BLaER1 (cell line): ENCODE measurements at regions not wholly inside any gene's neighbourhood (a gene's known extent, or its start where the extent isn't known, plus 50 kb on each side); places are given as distances from the start of the nearest gene placed in this dataset.

ENCODE experiments used
- H3K27ac ChIP-seq: shearing (Covaris generic); formaldehyde crosslinking; 2 replicates; pipeline ENCODE4 v1.8.1; 2022
- H3K27me3 ChIP-seq: shearing (Covaris generic); formaldehyde crosslinking; 2 replicates; pipeline ENCODE4 v1.8.1; 2022
- H3K36me3 ChIP-seq: shearing (Covaris generic); formaldehyde crosslinking; 2 replicates; pipeline ENCODE4 v1.8.1; 2022
- H3K4me1 ChIP-seq: shearing (Covaris generic); formaldehyde crosslinking; 2 replicates; pipeline ENCODE4 v1.8.1; 2022
- H3K4me2 ChIP-seq: shearing (Covaris generic); formaldehyde crosslinking; 2 replicates; pipeline ENCODE4 v1.8.1; 2022
- H3K4me3 ChIP-seq: shearing (Covaris generic); formaldehyde crosslinking; 2 replicates; pipeline ENCODE4 v1.8.1; 2022
- H3K9ac ChIP-seq: shearing (Covaris generic); formaldehyde crosslinking; 2 replicates; pipeline ENCODE4 v1.8.1; 2022
- H3K9me3 ChIP-seq: shearing (Covaris generic); formaldehyde crosslinking; 2 replicates; pipeline ENCODE4 v1.8.1; 2022
- H4K20me1 ChIP-seq: shearing (Covaris generic); formaldehyde crosslinking; 2 replicates; pipeline ENCODE4 v1.8.1; 2022
- Cebpa-rat ChIP-seq: shearing (Covaris generic); IDR thresholded peaks from 2 replicates; pipeline ENCODE4 v1.8.1; 2022

DNA sequence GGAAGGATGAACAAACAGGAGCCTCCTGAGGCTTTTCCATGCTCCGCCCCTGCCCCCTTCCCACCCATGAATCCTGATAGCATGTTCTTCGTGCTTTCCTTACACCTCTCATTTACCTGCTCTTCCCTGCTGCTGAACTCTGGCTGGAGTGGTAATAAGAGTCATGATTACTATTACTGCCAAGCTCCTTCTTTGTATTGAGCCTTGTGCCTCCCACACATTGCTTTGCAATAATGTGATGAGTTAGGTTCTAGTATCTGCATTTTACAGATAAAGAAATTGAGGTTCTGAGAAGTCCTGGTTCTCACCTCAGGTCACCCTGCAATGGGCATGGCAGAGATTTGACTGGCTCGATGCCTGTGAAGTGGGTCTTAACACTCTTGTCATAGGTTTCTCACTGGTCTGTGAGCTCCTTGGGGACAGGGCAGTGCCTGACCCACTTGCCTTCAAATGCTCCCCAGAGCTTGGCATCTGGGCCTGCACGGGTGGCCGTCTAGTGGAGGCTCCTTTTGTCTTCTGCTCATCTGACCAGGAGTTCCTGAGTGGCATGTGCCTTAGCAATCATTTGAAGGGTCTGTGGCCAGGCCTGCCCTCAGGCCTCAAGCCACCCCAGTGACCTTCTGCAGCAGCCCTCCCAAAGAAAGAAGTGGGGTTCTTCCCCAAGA, 309.2 kb upstream of the ZMIZ1 start:
- no peak overlapping the region for H3K4me3 ChIP-seq
- H3K4me2 ChIP-seq, result no peak overlapping the region
- H3K36me3 ChIP-seq, result no peaks in the 10 kb centered on the region
- peaks cover 24% of the 10 kb centered on the region for H3K4me1 ChIP-seq
- peaks cover 3% of the 10 kb centered on the region; the same call in 1 of the 2 replicates for H3K27me3 ChIP-seq
- H3K9me3 ChIP-seq, result no peaks in the 10 kb centered on the region
- H3K27ac ChIP-seq, result no peak overlapping the region
- H3K9ac ChIP-seq, result no peak overlapping the region
- H4K20me1 ChIP-seq, result no peaks in the 10 kb centered on the region
- TF ChIP-seq Cebpa-rat, result no peak

DNA sequence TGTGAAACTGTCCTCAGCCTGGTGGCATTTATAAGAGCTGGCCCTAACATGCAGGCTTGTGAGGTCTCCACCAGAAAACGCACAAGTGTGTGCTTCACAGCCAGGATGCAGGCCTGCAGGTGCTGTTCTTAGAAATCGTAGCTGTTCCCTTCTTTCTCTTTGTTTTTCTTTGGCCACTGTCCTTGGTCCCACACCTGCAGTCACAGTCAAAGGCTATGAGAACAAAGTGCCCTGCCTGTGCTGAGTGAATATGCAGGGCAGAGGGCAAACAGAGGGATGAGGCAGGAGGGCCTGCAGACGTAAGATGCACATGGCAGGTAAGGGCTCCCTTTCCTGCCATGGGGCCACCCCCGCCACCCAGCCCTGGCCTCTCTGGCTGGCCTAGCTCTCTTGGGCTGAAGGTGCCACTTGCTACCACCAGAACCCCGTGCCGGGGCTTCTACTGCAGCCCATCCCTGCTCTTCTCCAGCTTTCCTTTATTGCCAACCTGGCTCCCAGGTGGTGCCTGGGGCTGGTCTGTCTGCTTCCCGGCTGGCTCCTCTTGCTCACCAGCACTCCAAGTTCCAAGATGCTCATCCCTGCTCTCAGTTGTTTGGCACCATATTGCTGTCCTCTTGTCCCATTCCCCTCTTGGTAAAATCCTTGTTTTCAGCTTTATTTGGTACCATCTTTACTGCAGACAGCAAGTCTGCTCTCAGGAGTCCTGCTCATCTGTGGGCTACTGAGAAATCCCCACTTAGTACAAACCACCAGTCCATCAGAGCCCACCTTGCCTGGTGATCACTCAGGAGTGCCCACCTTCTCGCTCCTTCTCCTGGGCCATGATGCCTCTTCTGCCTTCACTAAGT, 308.1 kb upstream of the ZMIZ1 start:
- Histone ChIP-seq H3K9ac (no peak overlapping the region), H3K4me1 (peaks cover 24% of the 10 kb centered on the region), H4K20me1 (no peaks in the 10 kb centered on the region), H3K4me3 (no peak overlapping the region), H3K27me3 (peaks cover 3% of the 10 kb centered on the region; the same call in 1 of the 2 replicates), H3K9me3 (no peaks in the 10 kb centered on the region), H3K27ac (no peak overlapping the region), H3K4me2 (no peak overlapping the region), H3K36me3 (no peaks in the 10 kb centered on the region)
- no peak for TF ChIP-seq Cebpa-rat

DNA sequence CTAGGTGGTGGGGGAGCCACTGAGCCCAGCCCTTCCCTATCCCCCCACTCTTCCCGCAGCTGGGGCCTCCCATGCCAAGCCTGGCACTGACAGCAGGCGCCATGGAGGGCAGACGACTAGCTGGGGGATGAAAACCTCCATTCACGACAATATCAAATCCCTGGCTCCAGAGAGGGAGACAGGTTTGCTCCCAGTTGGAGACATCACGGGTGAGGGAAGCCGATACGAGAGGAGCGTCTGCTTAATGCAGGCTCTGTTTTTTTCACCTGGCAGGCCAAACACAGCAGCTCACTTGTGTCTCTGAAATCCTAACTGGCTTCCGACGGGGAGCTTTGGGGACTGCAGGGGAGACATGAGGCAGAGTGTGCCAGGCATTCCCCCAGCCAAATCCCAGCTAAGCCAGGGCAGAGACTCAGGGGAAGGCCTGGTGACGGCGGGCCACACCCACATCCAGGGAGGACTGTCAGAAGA, 307.4 kb upstream of the ZMIZ1 start:
- Histone ChIP-seq H3K9ac (no peak overlapping the region), H3K36me3 (no peaks in the 10 kb centered on the region), H3K4me3 (no peak overlapping the region), H3K27ac (no peak overlapping the region), H3K4me1 (peaks cover 23% of the 10 kb centered on the region), H3K4me2 (no peak overlapping the region), H4K20me1 (no peaks in the 10 kb centered on the region), H3K27me3 (peaks cover 3% of the 10 kb centered on the region; the same call in 1 of the 2 replicates), H3K9me3 (no peaks in the 10 kb centered on the region)
- no peak for TF ChIP-seq Cebpa-rat

DNA sequence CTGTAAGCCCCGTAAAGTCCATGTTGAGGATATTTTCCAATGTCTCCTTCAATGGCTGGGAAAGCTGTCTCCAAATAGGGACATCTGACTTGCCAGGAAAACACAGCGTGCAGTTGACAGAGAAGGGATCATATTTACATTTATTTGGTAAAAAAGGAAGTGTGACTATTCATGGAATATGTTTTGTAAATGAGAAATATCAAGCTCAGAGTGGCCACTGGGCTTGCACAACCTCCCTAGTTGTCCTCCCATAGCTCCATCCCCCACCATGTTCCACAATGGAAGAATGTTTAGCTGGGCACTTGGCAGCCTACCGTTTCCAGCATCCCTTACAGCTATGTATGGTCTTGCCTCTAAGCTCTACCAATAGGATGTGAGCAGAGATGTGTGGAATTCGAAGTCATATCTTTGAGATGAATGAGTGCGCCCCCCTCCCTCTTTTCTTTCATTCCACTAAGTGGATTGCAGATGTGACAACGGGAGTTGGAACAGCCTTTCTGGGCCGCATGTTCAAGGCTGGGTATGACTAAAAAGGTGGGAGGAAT, 306.6 kb upstream of the ZMIZ1 start:
- Histone ChIP-seq H3K4me1 (peaks cover 15% of the 10 kb centered on the region), H3K27me3 (peaks cover 3% of the 10 kb centered on the region; the same call in 1 of the 2 replicates), H3K4me2 (no peak overlapping the region), H3K9me3 (no peaks in the 10 kb centered on the region), H3K36me3 (no peaks in the 10 kb centered on the region), H4K20me1 (no peaks in the 10 kb centered on the region), H3K4me3 (no peak overlapping the region), H3K27ac (no peak overlapping the region), H3K9ac (no peak overlapping the region)
- TF ChIP-seq Cebpa-rat, result no peak

DNA sequence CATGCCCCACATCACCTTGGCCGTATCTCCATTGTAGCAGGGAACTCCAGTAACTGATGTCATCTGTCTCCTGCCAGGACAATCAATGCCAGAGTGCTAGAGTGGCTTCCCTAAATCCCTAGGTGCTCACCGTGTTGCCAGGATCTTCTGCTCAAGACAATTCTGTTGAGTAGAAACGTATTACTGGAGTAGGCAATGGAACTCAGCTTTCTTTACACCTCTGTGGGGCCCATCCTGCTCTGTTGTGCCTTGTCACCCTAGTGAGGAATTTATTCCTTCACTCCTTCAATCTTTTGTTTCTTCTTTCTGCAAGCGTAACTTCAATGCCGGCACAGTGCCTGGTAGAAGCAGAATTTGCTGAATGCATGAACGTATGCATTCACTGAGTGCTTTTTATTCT, 305.5 kb upstream of the ZMIZ1 start:
- no peak for TF ChIP-seq Cebpa-rat
- no peaks in the 10 kb centered on the region for H3K9me3 ChIP-seq
- no peak overlapping the region for H3K4me2 ChIP-seq
- no peak overlapping the region for H3K4me3 ChIP-seq
- no peak overlapping the region for H3K9ac ChIP-seq
- no peak overlapping the region for H3K27ac ChIP-seq
- peaks cover 3% of the 10 kb centered on the region; the same call in 1 of the 2 replicates for H3K27me3 ChIP-seq
- peaks cover 5% of the 10 kb centered on the region; the same call in 1 of the 2 replicates for H3K4me1 ChIP-seq
- no peaks in the 10 kb centered on the region for H3K36me3 ChIP-seq
- H4K20me1 ChIP-seq, result no peaks in the 10 kb centered on the region

DNA sequence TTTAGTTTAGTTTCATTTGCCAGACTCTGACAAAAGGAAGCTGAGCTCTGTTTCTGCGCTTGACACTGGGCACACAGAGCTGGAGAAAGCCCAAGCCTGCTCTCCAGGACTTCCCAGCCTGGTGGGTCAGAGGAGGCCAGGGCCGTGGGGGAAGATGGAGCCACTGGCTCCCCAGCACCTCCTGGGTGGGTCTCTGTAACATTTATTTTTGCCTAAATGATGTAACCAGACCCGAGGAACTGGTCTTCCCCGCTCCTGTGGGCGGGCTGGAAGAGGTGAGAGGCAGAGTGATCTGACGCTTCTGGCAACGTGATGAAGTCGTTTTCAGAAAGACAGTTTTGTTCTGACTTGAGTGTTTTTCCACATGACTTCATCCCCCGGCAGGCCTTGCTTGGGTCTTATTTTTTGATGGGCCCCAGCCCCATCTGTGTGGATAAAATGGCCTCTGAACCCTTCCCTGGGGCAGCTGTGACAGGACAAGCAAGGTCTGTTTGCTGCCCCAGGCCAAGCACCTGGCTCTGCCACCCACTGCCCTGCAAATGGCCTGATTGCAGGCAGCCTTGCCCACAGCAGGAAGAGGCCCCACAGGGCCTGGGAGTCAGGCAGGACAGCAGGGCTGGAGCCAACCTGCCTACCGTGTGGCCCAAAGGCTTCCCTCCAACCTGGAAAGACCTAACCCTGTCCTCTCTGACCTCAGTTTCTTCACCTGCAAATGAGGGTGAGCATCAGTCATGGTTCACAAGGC, 304.9 kb upstream of the ZMIZ1 start:
- peaks cover 3% of the 10 kb centered on the region; the same call in 1 of the 2 replicates for H3K27me3 ChIP-seq
- no peak for TF ChIP-seq Cebpa-rat
- H3K9me3 ChIP-seq, result no peaks in the 10 kb centered on the region

DNA sequence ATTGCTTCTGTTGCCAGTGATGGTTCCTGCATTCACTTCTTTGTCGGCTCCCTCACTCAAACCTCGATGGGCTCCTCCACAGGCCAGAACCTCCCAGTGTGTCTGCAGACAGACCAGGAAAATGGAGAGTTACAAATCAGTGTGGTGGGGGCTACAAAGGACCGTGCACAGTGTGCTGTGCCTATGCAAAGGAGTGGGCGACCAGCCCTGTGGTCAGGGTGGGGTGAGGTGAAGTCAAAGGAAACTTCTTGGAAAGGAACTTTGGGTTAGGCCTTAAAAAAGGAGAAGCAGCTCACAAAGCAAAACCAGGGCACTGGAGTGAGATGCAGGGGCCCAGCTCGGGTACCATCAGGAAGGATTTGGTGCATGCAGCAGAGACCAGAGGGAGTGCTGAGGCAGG, 304.3 kb upstream of the ZMIZ1 start:
- no peak overlapping the region for H3K4me2 ChIP-seq
- no peak overlapping the region for H3K27ac ChIP-seq
- peaks cover 3% of the 10 kb centered on the region; the same call in 1 of the 2 replicates for H3K27me3 ChIP-seq
- 0 out of 2 replicates have a peak, but pooled peaks cover 5% of the 10 kb centered on the region for H3K4me1 ChIP-seq
- no peak for TF ChIP-seq Cebpa-rat
- no peaks in the 10 kb centered on the region for H3K36me3 ChIP-seq
- no peak overlapping the region for H3K4me3 ChIP-seq
- H3K9me3 ChIP-seq, result no peaks in the 10 kb centered on the region
- no peaks in the 10 kb centered on the region for H4K20me1 ChIP-seq
- H3K9ac ChIP-seq, result no peak overlapping the region

More for the DNA sequence above, 304.9 kb upstream of the ZMIZ1 start:
- H3K27ac ChIP-seq, result no peak overlapping the region
- no peak overlapping the region for H3K4me3 ChIP-seq
- no peak overlapping the region for H3K4me2 ChIP-seq
- H4K20me1 ChIP-seq, result no peaks in the 10 kb centered on the region
- H3K4me1 ChIP-seq, result 0 out of 2 replicates have a peak, but pooled peaks cover 5% of the 10 kb centered on the region
- H3K36me3 ChIP-seq, result no peaks in the 10 kb centered on the region
- no peak overlapping the region for H3K9ac ChIP-seq

DNA sequence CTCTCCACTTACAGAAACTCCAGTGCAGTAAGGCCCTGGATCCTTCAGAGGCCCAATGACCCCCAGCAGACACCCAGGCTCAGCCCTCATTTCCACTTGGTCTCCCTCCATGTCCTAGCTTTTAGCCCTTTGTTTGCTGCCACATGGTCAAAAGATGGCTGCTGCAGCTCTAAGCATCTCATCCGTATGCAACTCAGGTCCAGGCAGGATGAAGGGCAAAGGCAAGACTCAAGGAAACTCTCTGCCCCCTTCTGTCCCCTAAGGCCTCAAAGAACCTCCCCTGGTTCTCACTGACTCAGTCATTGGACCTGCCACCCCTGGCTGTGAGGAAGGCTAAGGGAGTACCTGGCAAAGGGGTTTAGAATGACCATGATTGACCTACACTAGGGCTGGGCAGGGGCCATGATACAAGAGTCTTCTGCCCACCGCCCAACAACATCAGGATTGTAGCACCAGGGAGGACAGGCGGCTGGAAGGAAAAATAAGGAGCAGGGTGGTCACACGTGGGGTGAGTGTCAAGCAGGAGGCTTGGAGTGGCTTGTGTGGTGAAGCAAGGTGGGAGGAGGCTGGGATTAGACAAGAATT, 303.8 kb upstream of the ZMIZ1 start:
- Histone ChIP-seq H3K4me2 (no peak overlapping the region), H3K4me1 (0 out of 2 replicates have a peak, but pooled peaks cover 5% of the 10 kb centered on the region), H4K20me1 (no peaks in the 10 kb centered on the region), H3K4me3 (no peak overlapping the region), H3K9ac (no peak overlapping the region), H3K36me3 (no peaks in the 10 kb centered on the region), H3K9me3 (no peaks in the 10 kb centered on the region), H3K27me3 (peaks cover under 1% of the 10 kb centered on the region; the same call in 1 of the 2 replicates), H3K27ac (no peak overlapping the region)
- no peak for TF ChIP-seq Cebpa-rat
